H1 (cell line): ENCODE measurements at regions not wholly inside any gene's neighbourhood (a gene's known extent, or its start where the extent isn't known, plus 50 kb on each side); places are given as distances from the start of the nearest gene placed in this dataset.

Source experiments
- CTCF ChIA-PET: fragments of 300-600 bp; sonication (Branson Sonifier 250); formaldehyde crosslinking; loops from one replicate; lab custom pipeline; 2021; ENCODE audit not compliant: partially characterized antibody; lab: Charles Lee
- POLR2A ChIA-PET: fragments of 300-600 bp; sonication (Branson Sonifier 250); formaldehyde crosslinking; loops from one replicate; lab custom pipeline; 2021; ENCODE audit warnings: inconsistent platforms; ENCODE audit not compliant: partially characterized antibody; lab: Charles Lee
- DNase-seq, 2 experiments: peaks; one replicate each; pipeline versions ENCODE4 v3.0.0 to v3.0.0-alpha.2; 2010 to 2022; ENCODE audit warnings: low spot score in 2 of 2, low read depth in 1 of 2, mixed read lengths in 1 of 2
- FAIRE-seq: peaks from 2 replicates; lab custom pipeline; 2011; peaks lifted over from hg19 to GRCh38; lab: Jason Lieb, UNC
- H2AFZ ChIP-seq: 2 replicates; pipeline ENCODE4 v1.8.1; 2012; ENCODE audit warnings: low read length, inconsistent platforms
- H2AK5ac ChIP-seq: 2 replicates; pipeline ENCODE4 v1.6.1; 2013; ENCODE audit warnings: low read depth, low read length
- H2BK120ac ChIP-seq: replicated peaks from 2 replicates; pipeline ENCODE3; 2013; ENCODE audit warnings: low read depth, low read length, inconsistent platforms
- H2BK12ac ChIP-seq: 2 replicates; pipeline ENCODE4 v1.6.1; 2013; ENCODE audit warnings: low read depth, low read length
- H2BK15ac ChIP-seq: 2 replicates; pipeline ENCODE4 v1.6.1; 2013; ENCODE audit warnings: low read length
- H2BK20ac ChIP-seq: 2 replicates; pipeline ENCODE4 v1.6.1; 2013; ENCODE audit warnings: low read length
- H2BK5ac ChIP-seq: 2 replicates; pipeline ENCODE4 v1.6.1; 2013; ENCODE audit warnings: low read depth, low read length
- H3K14ac ChIP-seq: 2 replicates; pipeline ENCODE4 v1.6.1; 2013; ENCODE audit warnings: inconsistent platforms; ENCODE audit not compliant: insufficient read length
- H3K18ac ChIP-seq: 2 replicates; pipeline ENCODE4 v1.6.1; 2013; ENCODE audit warnings: low read length; ENCODE audit errors: extremely low read depth
- H3K23ac ChIP-seq: 2 replicates; pipeline ENCODE4 v1.6.1; 2013; ENCODE audit warnings: inconsistent platforms; ENCODE audit not compliant: insufficient read length
- H3K23me2 ChIP-seq: 2 replicates; pipeline ENCODE4 v1.6.1; 2013; ENCODE audit warnings: low read depth, low read length
- H3K27ac ChIP-seq: 2 replicates; pipeline ENCODE4 v1.6.1; 2011; ENCODE audit warnings: low read depth, low read length, inconsistent platforms
- H3K27me3 ChIP-seq, 4 experiments: replicated peaks in 1 of 4; 1 replicate in 1 of 4; 2 replicates in 3 of 4; pipeline versions ENCODE4 v1.6.1 to v1.8.1; 2011 to 2013; ENCODE audit warnings: low read length in 3 of 4, mild to moderate bottlenecking in 3 of 4, inconsistent platforms in 2 of 4, mixed read lengths in 2 of 4, moderate library complexity in 1 of 4; ENCODE audit not compliant: control insufficient read depth in 3 of 4, insufficient read depth in 3 of 4; ENCODE audit errors: extremely low read depth in 1 of 4
- H3K36me3 ChIP-seq, 4 experiments: 2 replicates each; pipeline versions ENCODE4 v1.6.1 to v1.8.1; 2011 to 2013; ENCODE audit warnings: mild to moderate bottlenecking in 4 of 4, low read length in 3 of 4, moderate library complexity in 2 of 4, control low read depth in 1 of 4, inconsistent platforms in 1 of 4; ENCODE audit not compliant: insufficient read depth in 4 of 4, control insufficient read depth in 2 of 4
- H3K4ac ChIP-seq: replicated peaks from 2 replicates; pipeline ENCODE3; 2013; ENCODE audit warnings: low read length, low read depth, mixed read lengths, inconsistent platforms; ENCODE audit not compliant: insufficient read length
- H3K4me1 ChIP-seq, 4 experiments: replicated peaks in 1 of 4; 1 replicate in 1 of 4; 2 replicates in 3 of 4; pipeline versions ENCODE4 v1.6.1 to v1.8.1; 2011 to 2013; ENCODE audit warnings: low read length in 3 of 4, inconsistent platforms in 2 of 4, mixed read lengths in 1 of 4; ENCODE audit not compliant: insufficient read depth in 4 of 4, control insufficient read depth in 3 of 4
- H3K4me2 ChIP-seq, 2 experiments: 2 replicates each; pipeline versions ENCODE4 v1.6.1 to v1.8.1; 2011 to 2013; ENCODE audit warnings: low read depth in 2 of 2, low read length in 2 of 2, control low read depth in 1 of 2, inconsistent platforms in 1 of 2, mild to moderate bottlenecking in 1 of 2; ENCODE audit not compliant: insufficient read depth in 1 of 2
- H3K4me3 ChIP-seq, 4 experiments: fragments of 200-600, 300-600 bp in 1 of 4; sonication (generic), shearing (Covaris generic), sonication (Bioruptor Twin) in 1 of 4; 2 replicates each; pipeline versions ENCODE4 v1.5.1 to v1.8.1; 2011 to 2016; ENCODE audit warnings: low read length in 4 of 4, low read depth in 3 of 4, control low read depth in 2 of 4, inconsistent platforms in 2 of 4, mild to moderate bottlenecking in 2 of 4, mixed read lengths in 1 of 4, moderate library complexity in 1 of 4; ENCODE audit not compliant: insufficient read depth in 2 of 4; ENCODE audit errors: extremely low read depth in 1 of 4
- H3K56ac ChIP-seq: replicated peaks from 2 replicates; pipeline ENCODE3; 2013; ENCODE audit warnings: low read depth, mild to moderate bottlenecking, mixed read lengths, low read length, inconsistent platforms; ENCODE audit not compliant: insufficient read length
- H3K79me1 ChIP-seq: 2 replicates; pipeline ENCODE4 v1.6.1; 2013; ENCODE audit warnings: low read depth, low read length, control low read depth
- H3K79me2 ChIP-seq, 2 experiments: 2 replicates each; pipeline versions ENCODE4 v1.6.1 to v1.8.1; 2012 to 2013; ENCODE audit warnings: low read length in 2 of 2, mild to moderate bottlenecking in 2 of 2, inconsistent platforms in 1 of 2; ENCODE audit not compliant: insufficient read depth in 2 of 2, control insufficient read depth in 1 of 2
- H3K9ac ChIP-seq, 4 experiments: replicated peaks in 1 of 4; 1 replicate in 1 of 4; 2 replicates in 3 of 4; pipeline versions ENCODE4 v1.6.1 to v1.8.1; 2011 to 2013; ENCODE audit warnings: low read depth in 3 of 4, low read length in 3 of 4, control low read depth in 2 of 4, mild to moderate bottlenecking in 2 of 4, moderate library complexity in 2 of 4, inconsistent platforms in 1 of 4; ENCODE audit errors: extremely low read depth in 1 of 4
- H3K9me3 ChIP-seq, 2 experiments: 2 replicates each; pipeline versions ENCODE4 v1.6.1 to v1.8.1; 2012 to 2013; ENCODE audit warnings: mild to moderate bottlenecking in 2 of 2, moderate library complexity in 2 of 2, control low read depth in 1 of 2, inconsistent platforms in 1 of 2, low read depth in 1 of 2, low read length in 1 of 2, mixed read lengths in 1 of 2; ENCODE audit not compliant: insufficient read depth in 2 of 2
- H4K20me1 ChIP-seq, 2 experiments: replicated peaks in 1 of 2; 2 replicates each; pipeline versions ENCODE3 to v1.8.1; 2011 to 2013; ENCODE audit warnings: inconsistent platforms in 2 of 2, low read length in 2 of 2, mild to moderate bottlenecking in 1 of 2; ENCODE audit not compliant: insufficient read depth in 2 of 2, control insufficient read depth in 1 of 2
- H4K5ac ChIP-seq: 2 replicates; pipeline ENCODE4 v1.6.1; 2013; ENCODE audit warnings: low read length, low read depth, mixed read lengths, inconsistent platforms; ENCODE audit not compliant: insufficient read length
- H4K8ac ChIP-seq: 2 replicates; pipeline ENCODE4 v1.8.0; 2013; ENCODE audit warnings: mild to moderate bottlenecking, moderate library complexity, low read length, inconsistent platforms; ENCODE audit not compliant: insufficient read depth; ENCODE audit errors: extremely low read depth
- H4K91ac ChIP-seq: replicated peaks from 2 replicates; pipeline ENCODE3; 2013; ENCODE audit warnings: low read length, mixed read lengths, inconsistent platforms; ENCODE audit not compliant: insufficient read length
- BRCA1 ChIP-seq: IDR thresholded peaks from 2 replicates; pipeline ENCODE4 v1.6.1; 2012; ENCODE audit warnings: low read depth, low read length, improper control_type of control experiment
- HDAC2 ChIP-seq, 2 experiments: fragments of 300-600 bp in 1 of 2; sonication (generic) in 1 of 2; IDR thresholded peaks; 2 replicates each; pipeline ENCODE4 v1.6.1; 2011 to 2012; ENCODE audit warnings: low read depth in 2 of 2, low read length in 2 of 2, mild to moderate bottlenecking in 2 of 2, moderate library complexity in 2 of 2, borderline replicate concordance in 1 of 2, inconsistent platforms in 1 of 2
- WGBS, 2 experiments: shearing (Covaris generic) in 1 of 2; methylation state at CpG; one replicate each; pipeline versions ENCODE4 v1.1.6 to v1.1.7; 2013 to 2015; ENCODE audit warnings: low lambda C conversion rate in 2 of 2, mixed read lengths in 2 of 2, inconsistent platforms in 1 of 2, low coverage in 1 of 2, missing lambda C conversion rate in 1 of 2; ENCODE audit not compliant: insufficient replicate concordance in 2 of 2, insufficient coverage in 1 of 2, insufficient read length in 1 of 2; ENCODE audit errors: extremely low coverage in 1 of 2, missing lambda C conversion rate in 1 of 2; 5-methylcytosine and 5-hydroxymethylcytosine counted together

- Histone ChIP-seq H4K20me1 (no peaks in the 10 kb centered on the region), H3K14ac (no peak overlapping the region), H3K27ac (no peak overlapping the region), H3K9ac (no peak overlapping the region), H3K27me3 (no peaks in the 10 kb centered on the region), H3K23ac (no peak overlapping the region), H2BK5ac (no peak overlapping the region), H3K4ac (no peak overlapping the region), H2AK5ac (no peak overlapping the region), H3K4me1 (no peaks in the 10 kb centered on the region), H4K5ac (no peak overlapping the region), H3K79me1 (no peaks in the 10 kb centered on the region), H3K4me2 (no peak overlapping the region), H2AFZ (no peak overlapping the region), H3K23me2 (no peaks in the 10 kb centered on the region), H3K36me3 (no peaks in the 10 kb centered on the region), H3K18ac (no peak overlapping the region), H3K56ac (no peak overlapping the region), H3K4me3 (no peak overlapping the region), H2BK120ac (no peak overlapping the region), H4K91ac (no peak overlapping the region), H4K8ac (no peak overlapping the region), H2BK20ac (no peak overlapping the region), H2BK15ac (no peak overlapping the region), H3K9me3 (no peaks in the 10 kb centered on the region), H3K79me2 (no peaks in the 10 kb centered on the region), H2BK12ac (no peak overlapping the region)
- CTCF ChIA-PET: interaction anchor here (1.7 kb wide), 1 partner anchor 73 kb away, joined by 3 read pairs; no protein-coding TSS in a partner anchor
- POLR2A ChIA-PET: no interaction called here
- WGBS, 2 experiments: 93% methylated on average over 2 of the region's 2 CpGs; no CpG with 5 or more reads in 1 of the 2 experiments
- FAIRE-seq (no peak), DNase-seq (no peak)
- TF ChIP-seq HDAC2 (IDR thresholded peaks at IDR 0.05; ENCODE audit: borderline replicate concordance in 1 of 2, low read depth in 2 of 2, low read length in 2 of 2): no peak
- TF ChIP-seq BRCA1: no peak
These were observed 329.5 kb downstream of the NXPE2 start for GRCh38 chr11:115007851-115008250.
